Neural progenitor cell (in vitro differentiated cells): ENCODE measurements at regions not wholly inside any gene's neighbourhood (a gene's known extent, or its start where the extent isn't known, plus 50 kb on each side); places are given as distances from the start of the nearest gene placed in this dataset.

ENCODE experiments used
- EZH2phosphoT487 ChIP-seq: fragments of 200-600 bp; sonication (generic); IDR thresholded peaks from 2 replicates; pipeline ENCODE4 v1.6.1; 2017; ENCODE audit warnings: antibody characterized with exemption
- TF ChIP-seq, protein P1 (sequence below): fragments of 200-600 bp; sonication (generic); IDR thresholded peaks from 2 replicates; pipeline ENCODE4 v1.5.1; 2017; ENCODE audit warnings: antibody characterized with exemption, mild to moderate bottlenecking

GRCh38 chr1:81414488-81415015 is 386.2 kb upstream of the ADGRL2 start:
- TF ChIP-seq, protein P1, sequence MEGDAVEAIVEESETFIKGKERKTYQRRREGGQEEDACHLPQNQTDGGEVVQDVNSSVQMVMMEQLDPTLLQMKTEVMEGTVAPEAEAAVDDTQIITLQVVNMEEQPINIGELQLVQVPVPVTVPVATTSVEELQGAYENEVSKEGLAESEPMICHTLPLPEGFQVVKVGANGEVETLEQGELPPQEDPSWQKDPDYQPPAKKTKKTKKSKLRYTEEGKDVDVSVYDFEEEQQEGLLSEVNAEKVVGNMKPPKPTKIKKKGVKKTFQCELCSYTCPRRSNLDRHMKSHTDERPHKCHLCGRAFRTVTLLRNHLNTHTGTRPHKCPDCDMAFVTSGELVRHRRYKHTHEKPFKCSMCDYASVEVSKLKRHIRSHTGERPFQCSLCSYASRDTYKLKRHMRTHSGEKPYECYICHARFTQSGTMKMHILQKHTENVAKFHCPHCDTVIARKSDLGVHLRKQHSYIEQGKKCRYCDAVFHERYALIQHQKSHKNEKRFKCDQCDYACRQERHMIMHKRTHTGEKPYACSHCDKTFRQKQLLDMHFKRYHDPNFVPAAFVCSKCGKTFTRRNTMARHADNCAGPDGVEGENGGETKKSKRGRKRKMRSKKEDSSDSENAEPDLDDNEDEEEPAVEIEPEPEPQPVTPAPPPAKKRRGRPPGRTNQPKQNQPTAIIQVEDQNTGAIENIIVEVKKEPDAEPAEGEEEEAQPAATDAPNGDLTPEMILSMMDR, result peak; percentile 93
- TF ChIP-seq EZH2phosphoT487, result no peak
